CD4-positive, CD25-positive, alpha-beta regulatory T cell (primary cell): ENCODE measurements at regions not wholly inside any gene's neighbourhood (a gene's known extent, or its start where the extent isn't known, plus 50 kb on each side); places are given as distances from the start of the nearest gene placed in this dataset.
"Not testable (repeated sequence)": the region's sequence is repeated elsewhere in the genome, so short reads cannot be mapped to it uniquely, and the experiment has no call there.

Experiments
- ATAC-seq, 2 donors: fragments of 150-1000 bp; cut with Tn5 transposase; one replicate each; pipeline ENCODE4 v1.10.0; 2021; ENCODE audit warnings: low read depth in 2 of 2, moderate number of reproducible peaks in 2 of 2, moderate library complexity in 1 of 2
- DNase-seq, 3 donors: peaks; one replicate each; pipeline versions ENCODE4 v3.0.0 to v3.0.0-alpha.2; 2012 to 2022; ENCODE audit warnings: mixed read lengths in 1 of 3
- H3K27ac ChIP-seq: one replicate; pipeline ENCODE4 v1.7.0; 2013; ENCODE audit warnings: mild to moderate bottlenecking, low read length; ENCODE audit not compliant: insufficient read depth, poor library complexity, severe bottlenecking
- H3K27me3 ChIP-seq: one replicate; pipeline ENCODE4 v1.7.0; 2013; ENCODE audit warnings: low read length; ENCODE audit not compliant: control insufficient read depth, insufficient read depth
- H3K36me3 ChIP-seq: one replicate; pipeline ENCODE4 v1.7.0; 2013; ENCODE audit warnings: mild to moderate bottlenecking, low read length, moderate library complexity; ENCODE audit not compliant: control insufficient read depth, insufficient read depth
- H3K4me1 ChIP-seq: 2 replicates; pipeline ENCODE4 v1.7.0; 2013; ENCODE audit warnings: mild to moderate bottlenecking, low read length; ENCODE audit not compliant: insufficient read depth, control insufficient read depth, poor library complexity, severe bottlenecking
- H3K4me3 ChIP-seq: one replicate; pipeline ENCODE4 v1.7.0; 2013; ENCODE audit warnings: low read depth, mild to moderate bottlenecking, low read length, moderate library complexity
- H3K9me3 ChIP-seq, 2 experiments: 1 replicate in 1 of 2; 2 replicates in 1 of 2; pipeline ENCODE4 v1.7.0; 2013; ENCODE audit warnings: low read length in 2 of 2, mild to moderate bottlenecking in 1 of 2, moderate library complexity in 1 of 2; ENCODE audit not compliant: control insufficient read depth in 2 of 2
- H3K27ac Mint-ChIP-seq, 3 donors: one replicate each; pipeline ENCODE4 v1.8.0; 2020 to 2022; ENCODE audit warnings: mild to moderate bottlenecking in 3 of 3, mixed read lengths in 3 of 3, moderate library complexity in 2 of 3
- H3K27me3 Mint-ChIP-seq: one replicate; pipeline ENCODE4 v1.8.0; 2022; ENCODE audit warnings: mild to moderate bottlenecking, mixed read lengths
- H3K36me3 Mint-ChIP-seq: one replicate; pipeline ENCODE4 v1.8.0; 2020; ENCODE audit warnings: mixed read lengths
- H3K4me1 Mint-ChIP-seq, 4 donors: one replicate each; pipeline ENCODE4 v1.8.0; 2020 to 2022; ENCODE audit warnings: mixed read lengths in 4 of 4, mild to moderate bottlenecking in 1 of 4
- H3K4me3 Mint-ChIP-seq, 4 donors: one replicate each; pipeline ENCODE4 v1.8.0; 2020 to 2022; ENCODE audit warnings: mild to moderate bottlenecking in 4 of 4, mixed read lengths in 4 of 4, moderate library complexity in 3 of 4
- H3K9me3 Mint-ChIP-seq, 7 donors: one replicate each; pipeline ENCODE4 v1.8.0; 2020 to 2022; ENCODE audit warnings: mixed read lengths in 7 of 7, mild to moderate bottlenecking in 3 of 7, moderate library complexity in 2 of 7

- Mint-ChIP-seq H3K4me1 (no peaks in the 10 kb centered on the region), H3K4me3 (no peak overlapping the region), H3K36me3 (no peaks in the 10 kb centered on the region), H3K27me3 (no peaks in the 10 kb centered on the region), H3K9me3 (peaks cover 0 to 11% (median 3%) of the 10 kb centered on the region in 7 donors), H3K27ac (no peak overlapping the region)
- no peaks in the 10 kb centered on the region for H3K4me1 ChIP-seq
- H3K27me3 ChIP-seq: no peaks in the 10 kb centered on the region
- H3K27ac ChIP-seq: no peak overlapping the region
- no peaks in the 10 kb centered on the region for H3K9me3 ChIP-seq
- no peaks in the 10 kb centered on the region for H3K36me3 ChIP-seq
- H3K4me3 ChIP-seq: no peak overlapping the region
- ATAC-seq: no peak
- DNase-seq: no peak
Observed at GRCh38 chr21:27363719-27364477, 397.0 kb upstream of the ADAMTS5 start.

GRCh38 chr21:27362249-27362648, 395.4 kb upstream of the ADAMTS5 start:
- Mint-ChIP-seq H3K4me1 (no peaks in the 10 kb centered on the region), H3K27me3 (no peaks in the 10 kb centered on the region), H3K36me3 (no peaks in the 10 kb centered on the region), H3K9me3 (peaks cover 0 to 6% (median 2%) of the 10 kb centered on the region in 7 donors), H3K4me3 (no peak overlapping the region), H3K27ac (no peak overlapping the region)
- H3K4me3 ChIP-seq: no peak overlapping the region
- no peak for ATAC-seq
- DNase-seq: no peak
- no peaks in the 10 kb centered on the region for H3K9me3 ChIP-seq
- no peaks in the 10 kb centered on the region for H3K36me3 ChIP-seq
- no peak overlapping the region for H3K27ac ChIP-seq
- H3K4me1 ChIP-seq: no peaks in the 10 kb centered on the region
- H3K27me3 ChIP-seq: no peaks in the 10 kb centered on the region

- H3K27ac Mint-ChIP-seq: no peak overlapping the region
- Histone ChIP-seq H3K4me1 (no peaks in the 10 kb centered on the region), H3K9me3 (no peaks in the 10 kb centered on the region), H3K4me3 (no peak overlapping the region), H3K27ac (no peak overlapping the region), H3K27me3 (no peaks in the 10 kb centered on the region), H3K36me3 (no peaks in the 10 kb centered on the region)
- H3K4me1 Mint-ChIP-seq: no peaks in the 10 kb centered on the region
- ATAC-seq (no peak), DNase-seq (no peak)
- H3K36me3 Mint-ChIP-seq: no peaks in the 10 kb centered on the region
- H3K27me3 Mint-ChIP-seq: no peaks in the 10 kb centered on the region
- H3K9me3 Mint-ChIP-seq: peaks cover 0 to 6% (median 3%) of the 10 kb centered on the region in 7 donors
- H3K4me3 Mint-ChIP-seq: no peak overlapping the region
Observed at GRCh38 chr21:27359141-27359540, 392.3 kb upstream of the ADAMTS5 start.

GRCh38 chr21:27352885-27353284, 386.0 kb upstream of the ADAMTS5 start:
- no peaks in the 10 kb centered on the region for H3K4me1 ChIP-seq
- H3K27ac ChIP-seq: no peak overlapping the region
- H3K4me3 Mint-ChIP-seq: no peak overlapping the region
- H3K27me3 Mint-ChIP-seq: no peaks in the 10 kb centered on the region
- no peaks in the 10 kb centered on the region for H3K36me3 Mint-ChIP-seq
- H3K36me3 ChIP-seq: no peaks in the 10 kb centered on the region
- no peaks in the 10 kb centered on the region for H3K9me3 ChIP-seq
- H3K9me3 Mint-ChIP-seq: peaks cover 0 to 9% (median 8%) of the 10 kb centered on the region in 7 donors
- no peaks in the 10 kb centered on the region for H3K4me1 Mint-ChIP-seq
- ATAC-seq (no peak), DNase-seq (no peak)
- no peak overlapping the region for H3K27ac Mint-ChIP-seq
- no peak overlapping the region for H3K4me3 ChIP-seq
- no peaks in the 10 kb centered on the region for H3K27me3 ChIP-seq

- Histone ChIP-seq H3K4me3 (no peak overlapping the region), H3K27ac (no peak overlapping the region), H3K4me1 (no peaks in the 10 kb centered on the region), H3K9me3 (peaks cover 0 to 3% of the 10 kb centered on the region in 2 experiments), H3K36me3 (no peaks in the 10 kb centered on the region), H3K27me3 (no peaks in the 10 kb centered on the region)
- H3K9me3 Mint-ChIP-seq: peaks cover 1 to 18% (median 3%) of the 10 kb centered on the region in 7 donors
- no peak for DNase-seq
- H3K27ac Mint-ChIP-seq: no peak overlapping the region
- ATAC-seq: no peak
- no peaks in the 10 kb centered on the region for H3K4me1 Mint-ChIP-seq
- no peaks in the 10 kb centered on the region for H3K36me3 Mint-ChIP-seq
- no peaks in the 10 kb centered on the region for H3K27me3 Mint-ChIP-seq
- H3K4me3 Mint-ChIP-seq: no peak overlapping the region
Observed at GRCh38 chr21:27346041-27346448, 379.2 kb upstream of the ADAMTS5 start.

GRCh38 chr21:27339902-27340301, 373.0 kb upstream of the ADAMTS5 start:
- H3K4me3 ChIP-seq: no peak overlapping the region
- ATAC-seq (no peak), DNase-seq (no peak)
- H3K27me3 ChIP-seq: no peaks in the 10 kb centered on the region
- Mint-ChIP-seq H3K27ac (no peak overlapping the region), H3K4me1 (no peaks in the 10 kb centered on the region), H3K4me3 (no peak overlapping the region), H3K27me3 (no peaks in the 10 kb centered on the region), H3K9me3 (peaks cover 1 to 12% (median 8%) of the 10 kb centered on the region in 7 donors), H3K36me3 (no peaks in the 10 kb centered on the region)
- no peak overlapping the region for H3K27ac ChIP-seq
- H3K36me3 ChIP-seq: no peaks in the 10 kb centered on the region
- peaks cover 0 to 3% of the 10 kb centered on the region in 2 experiments for H3K9me3 ChIP-seq
- H3K4me1 ChIP-seq: no peaks in the 10 kb centered on the region

GRCh38 chr21:27338007-27338406, 371.1 kb upstream of the ADAMTS5 start:
- H3K36me3 Mint-ChIP-seq, H3K27ac Mint-ChIP-seq, H3K4me3 ChIP-seq, H3K4me1 Mint-ChIP-seq, H3K36me3 ChIP-seq, H3K27me3 Mint-ChIP-seq, H3K4me1 ChIP-seq, H3K27ac ChIP-seq, DNase-seq, H3K9me3 ChIP-seq, ATAC-seq, H3K27me3 ChIP-seq, H3K4me3 Mint-ChIP-seq: not testable (repeated sequence)
- peaks cover 1 to 13% (median 9%) of the 10 kb centered on the region in 7 donors for H3K9me3 Mint-ChIP-seq

- no peaks in the 10 kb centered on the region for H3K4me1 ChIP-seq
- peaks cover 0 to 16% (median 10%) of the 10 kb centered on the region in 7 donors for H3K9me3 Mint-ChIP-seq
Observed at GRCh38 chr21:27333096-27333495, 366.2 kb upstream of the ADAMTS5 start.

More at GRCh38 chr21:27333096-27333495, 366.2 kb upstream of the ADAMTS5 start:
- no peaks in the 10 kb centered on the region for H3K27me3 Mint-ChIP-seq
- ATAC-seq (no peak), DNase-seq (no peak)
- no peaks in the 10 kb centered on the region for H3K36me3 Mint-ChIP-seq
- H3K4me3 Mint-ChIP-seq: no peak overlapping the region
- Histone ChIP-seq H3K27ac (no peak overlapping the region), H3K9me3 (peaks cover 0 to 3% of the 10 kb centered on the region in 2 experiments), H3K4me3 (no peak overlapping the region), H3K27me3 (no peaks in the 10 kb centered on the region), H3K36me3 (no peaks in the 10 kb centered on the region)
- no peaks in the 10 kb centered on the region for H3K4me1 Mint-ChIP-seq
- no peak overlapping the region for H3K27ac Mint-ChIP-seq
